Iris pigment epithelial cell (primary cell): ENCODE measurements at regions not wholly inside any gene's neighbourhood (a gene's known extent, or its start where the extent isn't known, plus 50 kb on each side); places are given as distances from the start of the nearest gene placed in this dataset.
A peak's percentile ranks its signal among the peaks of the same experiment; 100 is the strongest.

Source experiments
- DNase-seq: peaks from one replicate; pipeline ENCODE4 v3.0.0-alpha.2; 2011; ENCODE audit warnings: low read depth

DNA sequence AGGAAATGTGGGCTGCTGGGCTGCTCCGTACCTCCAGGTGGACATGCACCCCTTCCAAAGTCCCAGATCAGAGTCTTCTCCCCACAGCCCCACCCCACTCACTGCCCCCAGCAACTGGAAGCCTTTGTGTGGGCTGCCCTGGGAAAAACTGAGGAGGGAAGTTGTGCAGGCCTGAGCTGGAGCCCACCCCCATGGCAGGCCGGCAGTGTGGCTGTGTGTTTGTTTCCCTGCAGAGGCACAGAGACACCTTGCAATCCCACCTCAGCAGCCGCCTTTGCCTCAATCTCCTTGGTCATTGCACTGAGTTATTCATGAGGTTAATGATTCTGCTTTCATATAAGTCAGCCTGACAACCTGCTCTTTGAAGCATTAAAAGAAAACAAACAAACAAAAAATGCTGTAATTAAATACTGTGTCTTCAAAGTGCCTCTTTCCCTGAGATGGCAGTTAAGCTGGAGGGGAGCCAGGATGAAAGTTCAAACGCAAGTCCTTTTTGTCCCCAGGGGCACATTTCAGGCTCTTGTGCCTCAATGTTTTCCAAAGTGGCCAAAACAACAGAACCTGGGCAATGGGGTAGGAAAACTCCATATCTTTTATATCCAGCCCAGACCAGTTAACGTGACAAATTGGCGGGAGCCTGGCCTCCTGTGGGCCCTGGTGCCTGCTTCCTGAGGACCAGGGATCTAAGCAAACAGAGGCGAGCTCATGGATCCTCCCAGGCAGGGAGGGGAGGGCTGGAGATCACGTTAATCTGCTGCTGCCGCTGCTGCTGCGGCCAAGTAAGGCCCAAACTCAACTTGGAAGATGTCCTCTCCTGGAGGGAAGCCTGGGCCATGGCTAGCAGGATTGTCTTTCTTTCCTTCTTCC, 51.9 kb upstream of the TSPAN11 start:
- no peak for DNase-seq

GRCh38 chr12:30870491-30871265, 55.9 kb upstream of the TSPAN11 start:
- peak; percentile 14 for DNase-seq

GRCh38 chr12:30867415-30867814, 59.1 kb upstream of the TSPAN11 start:
- DNase-seq = no peak

DNA sequence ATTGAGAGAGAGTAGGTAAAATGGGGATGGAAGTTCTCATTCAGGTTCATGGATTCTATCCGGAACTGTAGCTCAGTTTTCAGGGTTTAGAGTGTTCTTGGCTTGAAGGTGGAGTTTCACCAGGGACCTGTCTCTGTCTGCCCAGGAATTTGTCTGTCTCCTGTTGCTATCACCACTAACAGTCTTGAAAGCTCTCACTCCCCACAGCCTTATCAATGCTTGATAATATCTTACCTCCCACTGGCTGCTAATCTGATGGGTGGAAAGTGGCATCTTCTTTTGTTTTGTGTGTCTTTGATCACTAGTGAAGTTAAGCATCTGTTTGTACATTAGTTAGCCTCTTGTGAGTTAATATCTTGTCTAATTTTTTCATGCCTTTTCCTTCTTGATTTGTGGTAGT, 60.3 kb upstream of the TSPAN11 start:
- DNase-seq = no peak

GRCh38 chr12:30863839-30864238, 62.7 kb upstream of the TSPAN11 start:
- no peak for DNase-seq

GRCh38 chr12:30862486-30862885, 64.1 kb upstream of the TSPAN11 start:
- peak; percentile 50 for DNase-seq

DNA sequence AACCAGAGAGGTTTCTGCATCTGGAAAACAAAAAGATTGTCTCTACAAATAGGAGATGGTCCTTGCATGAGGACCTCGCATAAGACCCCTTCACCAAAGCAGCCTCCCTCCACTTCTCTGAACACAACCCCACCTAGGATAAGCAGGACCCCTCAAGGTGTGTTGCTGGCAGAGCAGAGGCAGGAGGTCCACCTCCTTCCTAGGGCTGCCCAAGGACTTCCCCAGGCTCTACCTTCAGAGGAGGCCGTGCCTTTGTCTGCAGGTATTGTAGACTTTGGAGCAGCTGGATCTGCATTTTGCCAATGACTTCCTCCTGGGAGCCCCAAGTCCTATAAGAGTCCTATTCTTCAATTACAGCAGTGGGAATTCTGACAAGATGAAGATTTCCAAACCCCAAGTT, 67.3 kb upstream of the TSPAN11 start:
- no peak for DNase-seq

DNA sequence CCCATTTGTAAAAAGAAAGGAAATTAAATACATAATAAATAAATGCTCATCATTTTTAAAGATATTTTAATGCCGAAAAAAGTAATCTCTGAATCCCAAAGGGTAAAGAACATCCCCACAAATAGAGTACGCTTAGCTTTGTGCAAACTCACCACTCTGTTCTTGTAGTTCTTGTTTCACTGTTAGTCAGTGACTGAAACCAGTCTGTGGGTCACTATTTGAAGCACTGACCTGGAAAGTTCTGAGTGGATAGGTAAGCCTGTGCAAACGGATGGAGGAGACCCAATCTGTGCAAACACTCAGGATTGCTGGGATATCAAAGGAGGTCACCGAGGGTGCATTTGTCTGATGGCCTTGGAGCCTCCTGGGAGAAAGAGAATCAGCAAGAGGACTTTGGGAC, 68.1 kb upstream of the TSPAN11 start:
- no peak for DNase-seq

DNA sequence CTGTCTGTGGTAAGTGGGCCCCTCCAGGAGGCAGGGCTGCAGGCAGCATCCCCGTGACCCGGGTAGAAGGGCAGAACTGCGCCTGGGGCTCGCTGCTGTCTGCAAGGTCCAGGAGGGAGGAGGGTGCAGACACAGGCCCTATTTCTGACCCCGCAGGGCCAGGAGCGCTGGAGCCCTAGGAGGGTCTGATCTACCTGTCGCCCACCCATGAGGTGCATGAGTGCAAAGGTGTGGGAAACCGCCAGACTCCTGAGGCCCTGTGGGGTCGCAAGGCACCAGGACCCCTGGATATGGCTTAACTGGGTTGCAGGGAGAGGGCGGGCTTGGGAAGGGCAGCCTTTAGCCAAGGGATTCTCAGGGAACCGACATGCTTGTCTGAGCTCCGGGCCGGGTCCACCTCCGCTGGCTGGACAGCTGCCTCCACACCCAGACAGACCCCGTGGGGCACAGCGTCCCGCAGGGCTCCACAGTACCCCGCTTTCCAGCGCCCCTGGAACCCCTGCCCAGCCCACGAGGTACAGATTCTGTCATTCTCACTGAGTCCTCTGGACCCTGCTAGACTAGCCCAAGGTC, 72.9 kb upstream of the TSPAN11 start:
- DNase-seq = no peak

- no peak for DNase-seq
These were observed 75.9 kb upstream of the TSPAN11 start for GRCh38 chr12:30850684-30851083.

GRCh38 chr12:30847259-30847658, 79.3 kb upstream of the TSPAN11 start:
- peak; percentile 73 for DNase-seq

- DNase-seq = no peak
These were observed 79.8 kb upstream of the TSPAN11 start for GRCh38 chr12:30846776-30847175.

- no peak for DNase-seq
These were observed 80.9 kb upstream of the TSPAN11 start for GRCh38 chr12:30845676-30846075.

- no peak for DNase-seq
These were observed 83.3 kb upstream of the TSPAN11 start for GRCh38 chr12:30843211-30843610.

- DNase-seq = no peak
These were observed 85.8 kb upstream of the TSPAN11 start for GRCh38 chr12:30840715-30841114.

- no peak for DNase-seq
These were observed 85.0 kb upstream of the CAPRIN2 start for GRCh38 chr12:30839643-30840220.

- no peak for DNase-seq
These were observed 82.8 kb upstream of the CAPRIN2 start for GRCh38 chr12:30837595-30837994.

DNA sequence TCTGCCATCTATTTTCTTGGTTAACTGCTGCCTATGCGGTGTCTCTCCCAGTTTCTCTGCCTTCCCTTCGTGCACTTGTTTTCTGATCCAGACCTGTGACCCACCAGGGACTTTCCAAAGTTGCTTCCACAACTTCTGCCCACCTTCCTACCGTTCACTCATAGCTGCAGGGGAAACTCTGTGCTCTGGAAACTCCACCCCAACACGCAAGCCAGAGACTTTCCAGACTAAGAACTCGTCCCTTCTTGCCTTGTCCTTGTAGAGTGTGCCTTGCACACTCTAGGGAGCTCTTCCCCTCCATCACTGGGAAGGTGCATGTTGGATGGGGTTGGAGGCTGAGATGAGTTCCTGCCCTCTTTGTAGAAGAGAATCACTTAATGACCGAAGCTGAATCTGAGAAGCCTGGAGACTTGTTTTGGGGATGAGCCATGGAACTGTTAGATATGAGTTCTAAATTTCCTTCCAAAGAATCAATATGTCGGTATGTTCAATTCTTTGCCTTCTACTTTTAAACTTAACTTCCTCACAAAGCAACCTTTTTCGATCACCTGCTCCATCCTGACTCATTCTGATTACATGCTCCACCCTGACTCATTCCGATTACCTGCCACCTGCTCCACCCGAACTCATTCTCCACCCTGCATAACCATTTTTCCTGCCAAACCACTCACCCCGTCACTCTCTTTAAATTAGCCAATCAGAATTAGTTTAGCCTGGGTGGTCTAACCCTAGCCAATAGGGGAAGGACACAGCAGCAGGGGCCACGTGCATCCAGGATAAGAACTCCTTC, 82.1 kb upstream of the CAPRIN2 start:
- no peak for DNase-seq

DNA sequence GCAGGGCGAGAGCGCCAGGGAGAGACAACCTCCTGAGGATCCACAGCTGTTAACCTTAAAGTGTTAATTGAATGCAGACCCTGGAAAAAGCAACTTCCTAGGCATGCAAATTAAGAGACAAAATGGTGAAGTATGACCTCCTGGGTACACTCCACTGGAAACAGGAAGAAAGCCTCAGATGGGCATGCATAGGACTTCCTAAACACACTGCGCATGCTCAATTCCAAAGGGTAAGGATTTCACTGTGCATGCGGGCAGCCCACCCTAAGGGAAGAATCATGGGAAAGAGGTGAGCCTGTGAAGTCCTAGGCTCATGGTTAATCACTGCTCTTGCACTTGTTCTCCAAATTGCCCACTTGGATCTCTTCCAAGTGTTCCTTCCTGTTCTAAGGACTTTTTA, 80.5 kb upstream of the CAPRIN2 start:
- DNase-seq = no peak

GRCh38 chr12:30830751-30831150, 76.0 kb upstream of the CAPRIN2 start:
- no peak for DNase-seq

- DNase-seq = no peak
These were observed 75.1 kb upstream of the CAPRIN2 start for GRCh38 chr12:30829876-30830275.

GRCh38 chr12:30828686-30829085, 73.9 kb upstream of the CAPRIN2 start:
- DNase-seq = peak; percentile 16
